Uterus (tissue), 3 donors: ENCODE measurements at regions not wholly inside any gene's neighbourhood (a gene's known extent, or its start where the extent isn't known, plus 50 kb on each side); places are given as distances from the start of the nearest gene placed in this dataset.

Source experiments
- DNase-seq, 2 donors: peaks; one replicate each; pipeline ENCODE4 v3.0.0-alpha.2; 2019 to 2020
- H3K27ac ChIP-seq, 2 donors: fragments of 200-600 bp; sonication (generic); 1 replicate in 1 of 2; 2 replicates in 1 of 2; pipeline ENCODE4 v1.5.1; 2016 to 2018
- H3K27me3 ChIP-seq, 2 donors: fragments of 200-600 bp; sonication (generic); one replicate each; pipeline ENCODE4 v1.5.1; 2018 to 2019; ENCODE audit warnings: control low read depth in 1 of 2
- H3K36me3 ChIP-seq, 2 donors: fragments of 200-600 bp; sonication (generic); one replicate each; pipeline ENCODE4 v1.5.1; 2019; ENCODE audit warnings: control low read depth in 1 of 2
- H3K4me1 ChIP-seq, 2 donors: fragments of 200-600 bp; sonication (generic); one replicate each; pipeline ENCODE4 v1.5.1; 2018 to 2019; ENCODE audit warnings: control low read depth in 1 of 2
- H3K4me3 ChIP-seq, 2 donors: fragments of 200-600 bp; sonication (generic); 1 replicate in 1 of 2; 2 replicates in 1 of 2; pipeline ENCODE4 v1.5.1; 2018 to 2019; ENCODE audit warnings: mild to moderate bottlenecking in 1 of 2
- H3K9me3 ChIP-seq, 2 donors: fragments of 200-600 bp; sonication (generic); one replicate each; pipeline ENCODE4 v1.5.1; 2019; ENCODE audit warnings: control low read depth in 1 of 2
- CTCF ChIP-seq, 4 experiments: fragments of 200-600 bp in 2 of 4; fragments of 450-650 bp in 2 of 4; sonication (generic) in 2 of 4; IDR thresholded peaks; one replicate each; pipeline ENCODE4 v1.5.1; 2016 to 2019; ENCODE audit warnings: antibody characterized with exemption in 4 of 4, mild to moderate bottlenecking in 2 of 4, moderate library complexity in 1 of 4
- POLR2A ChIP-seq, 2 donors: fragments of 450-650 bp; IDR thresholded peaks; one replicate each; pipeline ENCODE4 v1.6.1; 2016; ENCODE audit warnings: antibody characterized with exemption in 2 of 2, mild to moderate bottlenecking in 1 of 2, moderate library complexity in 1 of 2
- intact Hi-C: fragments of 100-400 bp; cut with DNase I; formaldehyde crosslinking; loops from one replicate; pipeline ENCODE4 v1.15.1; 2023; ENCODE audit warnings: low total_unique reads
- donor health status: DM: yes; HTN: yes; CAD: no.

DNA sequence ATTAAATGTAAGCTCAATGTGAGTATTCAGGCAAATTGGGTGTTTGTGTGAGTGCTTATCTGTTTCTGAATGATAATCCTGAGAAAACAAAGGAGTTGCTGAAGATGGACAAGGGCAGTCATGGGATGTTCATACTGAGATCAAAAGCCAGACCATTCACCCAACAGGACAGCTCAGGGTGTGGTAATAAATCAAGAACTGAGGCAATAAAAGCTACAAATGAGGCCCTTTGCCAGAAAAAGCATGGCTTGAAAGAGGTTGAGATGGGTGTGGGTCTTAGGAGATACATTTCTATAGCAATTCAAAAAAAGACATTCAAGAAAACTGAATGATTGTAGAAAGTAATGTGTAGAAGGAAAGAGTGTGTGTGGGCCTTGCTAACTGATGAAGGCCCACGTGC lies 425.8 kb upstream of the BOD1L1 start:
- no peak overlapping the region for H3K4me3 ChIP-seq
- H3K4me1 ChIP-seq: no peaks in the 10 kb centered on the region
- H3K27me3 ChIP-seq: no peaks in the 10 kb centered on the region
- no peak for DNase-seq
- H3K27ac ChIP-seq: no peak overlapping the region
- TF ChIP-seq CTCF (IDR thresholded peaks at IDR 0.05) (no peak), POLR2A (IDR thresholded peaks at IDR 0.05) (no peak)
- no peaks in the 10 kb centered on the region for H3K9me3 ChIP-seq
- intact Hi-C loops: no loop called here
- H3K36me3 ChIP-seq: no peaks in the 10 kb centered on the region

DNA sequence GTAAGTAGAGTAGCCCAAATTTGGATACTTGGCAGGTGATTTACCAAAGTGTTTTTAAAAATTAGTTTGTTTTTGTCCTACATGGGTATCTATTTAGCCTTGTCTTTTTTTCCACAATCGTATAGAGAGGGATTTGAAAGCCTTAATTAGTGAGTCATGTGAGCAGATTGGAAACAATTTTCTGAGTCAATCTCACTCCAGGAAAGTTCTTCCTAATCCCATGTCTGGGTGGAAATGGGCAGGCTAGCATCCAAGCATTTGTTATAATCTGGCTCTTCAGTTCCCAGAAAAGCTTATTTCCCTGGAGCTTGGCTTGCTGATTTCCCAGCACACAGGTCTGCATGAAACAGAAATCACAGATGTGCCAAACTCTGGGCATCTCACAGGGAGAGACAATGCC lies 426.9 kb upstream of the BOD1L1 start:
- H3K36me3 ChIP-seq: no peaks in the 10 kb centered on the region
- TF ChIP-seq POLR2A (IDR thresholded peaks at IDR 0.05) (no peak), CTCF (IDR thresholded peaks at IDR 0.05) (no peak)
- H3K27ac ChIP-seq: no peak overlapping the region
- no peaks in the 10 kb centered on the region for H3K27me3 ChIP-seq
- no peak overlapping the region for H3K4me3 ChIP-seq
- DNase-seq: no peak
- intact Hi-C loops: no loop called here
- H3K4me1 ChIP-seq: no peaks in the 10 kb centered on the region
- H3K9me3 ChIP-seq: no peaks in the 10 kb centered on the region

DNA sequence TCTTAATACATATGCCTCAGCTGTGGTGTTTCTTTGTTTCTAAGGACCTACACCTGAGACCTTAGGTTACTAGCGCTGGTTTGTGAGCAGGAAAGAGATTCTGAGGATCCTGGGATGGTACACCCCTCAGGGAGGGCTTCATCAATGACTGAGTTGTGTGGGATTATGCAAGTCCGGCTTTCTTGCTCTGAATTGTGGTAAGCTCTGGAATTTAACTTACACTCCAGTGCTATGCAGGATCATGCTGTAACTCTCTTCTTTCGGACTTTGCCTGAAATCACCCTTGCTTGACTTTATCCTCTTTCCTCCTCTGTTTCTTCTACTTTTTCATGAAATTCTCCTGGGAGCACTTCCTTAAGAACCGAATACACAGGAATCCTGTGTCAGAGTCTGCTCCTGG lies 431.5 kb upstream of the BOD1L1 start:
- no peak for DNase-seq
- no peak for TF ChIP-seq CTCF (IDR thresholded peaks at IDR 0.05)
- no peak for TF ChIP-seq POLR2A (IDR thresholded peaks at IDR 0.05)
- intact Hi-C loops: no loop called here

GRCh38 chr4:14064984-14065383 lies 437.5 kb upstream of the BOD1L1 start:
- Histone ChIP-seq H3K36me3 (no peaks in the 10 kb centered on the region), H3K4me1 (no peaks in the 10 kb centered on the region), H3K27ac (no peak overlapping the region), H3K9me3 (no peaks in the 10 kb centered on the region), H3K27me3 (no peaks in the 10 kb centered on the region), H3K4me3 (no peak overlapping the region)
- TF ChIP-seq POLR2A (IDR thresholded peaks at IDR 0.05) (no peak), CTCF (IDR thresholded peaks at IDR 0.05) (no peak)
- intact Hi-C loops: no loop called here
- DNase-seq: no peak

More for the DNA sequence above, 431.5 kb upstream of the BOD1L1 start:
- Histone ChIP-seq H3K4me1 (no peaks in the 10 kb centered on the region), H3K27ac (no peak overlapping the region), H3K36me3 (no peaks in the 10 kb centered on the region), H3K4me3 (no peak overlapping the region), H3K27me3 (no peaks in the 10 kb centered on the region), H3K9me3 (no peaks in the 10 kb centered on the region)

DNA sequence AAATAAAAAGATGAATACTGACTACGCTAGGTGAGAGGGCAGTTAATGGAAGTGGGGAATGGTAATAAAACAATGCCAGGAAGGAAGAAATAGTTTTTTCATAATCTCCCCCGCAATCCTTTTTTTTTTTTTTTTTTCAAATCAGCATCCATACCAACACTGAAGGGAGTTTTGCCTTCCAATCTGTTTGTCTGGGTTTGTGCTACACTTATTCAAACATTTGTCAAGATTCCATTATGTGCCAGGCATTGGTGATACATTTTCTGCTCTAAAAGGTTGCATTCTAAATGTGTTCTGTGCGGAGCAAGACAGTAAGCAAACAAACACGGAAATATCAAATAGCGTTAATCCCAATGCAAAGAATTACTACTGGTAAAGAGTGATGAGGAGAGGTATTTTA lies 437.9 kb upstream of the BOD1L1 start:
- no peak overlapping the region for H3K4me3 ChIP-seq
- H3K9me3 ChIP-seq: no peaks in the 10 kb centered on the region
- DNase-seq: no peak
- H3K4me1 ChIP-seq: no peaks in the 10 kb centered on the region
- H3K27ac ChIP-seq: no peak overlapping the region
- no peaks in the 10 kb centered on the region for H3K27me3 ChIP-seq
- no peaks in the 10 kb centered on the region for H3K36me3 ChIP-seq
- intact Hi-C loops: no loop called here
- TF ChIP-seq CTCF (IDR thresholded peaks at IDR 0.05) (no peak), POLR2A (IDR thresholded peaks at IDR 0.05) (no peak)
